ENCODE measurements at regions not wholly inside any gene's neighbourhood (a gene's known extent, or its start where the extent isn't known, plus 50 kb on each side); places are given as distances from the start of the nearest gene placed in this dataset.

DNA sequence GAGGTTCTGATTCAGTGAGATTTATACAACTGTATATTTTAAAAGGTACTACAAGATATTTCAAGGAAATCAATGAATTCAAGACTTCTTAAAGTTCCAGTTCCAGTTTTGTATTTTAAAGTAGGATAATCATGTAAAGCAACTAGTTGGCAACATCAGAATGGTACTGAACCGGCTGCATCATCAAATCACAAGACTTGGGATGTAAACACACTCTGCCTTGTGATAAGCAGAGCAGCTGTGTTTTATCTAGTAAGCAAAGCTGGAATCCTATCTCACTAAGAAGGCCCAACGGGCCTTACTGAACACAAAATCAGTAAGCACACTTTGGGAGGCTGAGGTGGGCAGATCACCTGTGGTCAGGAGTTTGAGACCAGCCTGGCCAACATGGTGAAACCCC, 327.2 kb upstream of the NREP start:
- no peaks in the 10 kb centered on the region for H4K20me1 ChIP-seq (ENCODE audit: insufficient read depth, low read length)
- Mint-ChIP-seq H3K9me3 (ENCODE audit: unreplicated experiment) (no peaks in the 10 kb centered on the region), H3K36me3 (ENCODE audit: low read depth, unreplicated experiment) (no peaks in the 10 kb centered on the region), H3K4me3 (ENCODE audit: unreplicated experiment) (no peak overlapping the region), H3K27ac (ENCODE audit: unreplicated experiment) (no peak overlapping the region), H3K4me1 (ENCODE audit: low read depth, unreplicated experiment) (no peaks in the 10 kb centered on the region), H3K27me3 (ENCODE audit: low read depth, unreplicated experiment) (no peaks in the 10 kb centered on the region)
- no peak overlapping the region for H3K4me2 ChIP-seq (ENCODE audit: low read length)
- H2AFZ ChIP-seq (ENCODE audit: low read depth, low read length), result no peak overlapping the region
- no peak for DNase-seq (ENCODE audit: low read depth)
- no peaks in the 10 kb centered on the region for H3K4me1 ChIP-seq (ENCODE audit: insufficient read depth, low read length)
- no peak for FAIRE-seq
- no peak overlapping the region for H3K27ac ChIP-seq (ENCODE audit: low read depth, low read length)
- H3K9me3 ChIP-seq (ENCODE audit: insufficient read depth, low read depth, low read length), result no peaks in the 10 kb centered on the region
- no peaks in the 10 kb centered on the region for H3K36me3 ChIP-seq (ENCODE audit: insufficient read depth, low read length)
- TF ChIP-seq, protein P1, sequence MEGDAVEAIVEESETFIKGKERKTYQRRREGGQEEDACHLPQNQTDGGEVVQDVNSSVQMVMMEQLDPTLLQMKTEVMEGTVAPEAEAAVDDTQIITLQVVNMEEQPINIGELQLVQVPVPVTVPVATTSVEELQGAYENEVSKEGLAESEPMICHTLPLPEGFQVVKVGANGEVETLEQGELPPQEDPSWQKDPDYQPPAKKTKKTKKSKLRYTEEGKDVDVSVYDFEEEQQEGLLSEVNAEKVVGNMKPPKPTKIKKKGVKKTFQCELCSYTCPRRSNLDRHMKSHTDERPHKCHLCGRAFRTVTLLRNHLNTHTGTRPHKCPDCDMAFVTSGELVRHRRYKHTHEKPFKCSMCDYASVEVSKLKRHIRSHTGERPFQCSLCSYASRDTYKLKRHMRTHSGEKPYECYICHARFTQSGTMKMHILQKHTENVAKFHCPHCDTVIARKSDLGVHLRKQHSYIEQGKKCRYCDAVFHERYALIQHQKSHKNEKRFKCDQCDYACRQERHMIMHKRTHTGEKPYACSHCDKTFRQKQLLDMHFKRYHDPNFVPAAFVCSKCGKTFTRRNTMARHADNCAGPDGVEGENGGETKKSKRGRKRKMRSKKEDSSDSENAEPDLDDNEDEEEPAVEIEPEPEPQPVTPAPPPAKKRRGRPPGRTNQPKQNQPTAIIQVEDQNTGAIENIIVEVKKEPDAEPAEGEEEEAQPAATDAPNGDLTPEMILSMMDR (IDR thresholded peaks at IDR 0.05; ENCODE audit: insufficient read depth, low read depth, low read length), result no peak
- no peak for TF ChIP-seq EZH2 (IDR thresholded peaks at IDR 0.05; ENCODE audit: insufficient read depth, low read length)
- no peaks in the 10 kb centered on the region for H3K79me2 ChIP-seq (ENCODE audit: insufficient read depth, low read length)
- no peak overlapping the region for H3K4me3 ChIP-seq (ENCODE audit: insufficient read depth, low read depth, low read length)
- no peaks in the 10 kb centered on the region for H3K27me3 ChIP-seq (ENCODE audit: insufficient read depth, low read length)
- H3K9ac ChIP-seq (ENCODE audit: low read length), result no peak overlapping the region

DNA sequence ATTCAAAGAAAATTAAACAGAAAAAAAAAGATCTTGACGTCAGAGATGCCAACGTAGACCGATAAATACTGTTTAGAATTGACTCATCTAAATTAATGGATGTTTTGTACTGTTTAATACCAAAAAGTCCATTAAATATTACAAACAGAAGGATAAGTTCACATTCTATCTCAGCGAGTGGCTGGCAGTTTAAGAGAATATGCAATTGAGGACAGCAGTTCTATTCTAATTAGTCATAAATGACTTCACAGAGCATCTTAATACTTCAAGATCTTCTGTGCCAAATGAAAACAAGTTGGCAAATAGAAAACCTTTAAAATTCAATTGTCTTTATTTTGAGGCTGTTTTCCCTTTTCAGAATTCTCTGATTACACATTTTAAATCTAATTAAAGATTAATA, 326.6 kb upstream of the NREP start:
- H3K27me3 Mint-ChIP-seq (ENCODE audit: low read depth, unreplicated experiment), result no peaks in the 10 kb centered on the region
- Histone ChIP-seq H3K27ac (ENCODE audit: low read depth, low read length) (no peak overlapping the region), H2AFZ (ENCODE audit: low read depth, low read length) (no peak overlapping the region), H3K27me3 (ENCODE audit: insufficient read depth, low read length) (no peaks in the 10 kb centered on the region), H3K4me3 (ENCODE audit: insufficient read depth, low read depth, low read length) (no peak overlapping the region), H3K36me3 (ENCODE audit: insufficient read depth, low read length) (no peaks in the 10 kb centered on the region), H3K4me1 (ENCODE audit: insufficient read depth, low read length) (no peaks in the 10 kb centered on the region), H3K4me2 (ENCODE audit: low read length) (no peak overlapping the region), H4K20me1 (ENCODE audit: insufficient read depth, low read length) (no peaks in the 10 kb centered on the region), H3K79me2 (ENCODE audit: insufficient read depth, low read length) (no peaks in the 10 kb centered on the region), H3K9ac (ENCODE audit: low read length) (no peak overlapping the region), H3K9me3 (ENCODE audit: insufficient read depth, low read depth, low read length) (no peaks in the 10 kb centered on the region)
- no peak overlapping the region for H3K4me3 Mint-ChIP-seq (ENCODE audit: unreplicated experiment)
- H3K27ac Mint-ChIP-seq (ENCODE audit: unreplicated experiment), result no peak overlapping the region
- H3K4me1 Mint-ChIP-seq (ENCODE audit: low read depth, unreplicated experiment), result no peaks in the 10 kb centered on the region
- DNase-seq (ENCODE audit: low read depth) (no peak), FAIRE-seq (no peak)
- TF ChIP-seq, protein P1 (IDR thresholded peaks at IDR 0.05; ENCODE audit: insufficient read depth, low read depth, low read length), result no peak
- TF ChIP-seq EZH2 (IDR thresholded peaks at IDR 0.05; ENCODE audit: insufficient read depth, low read length), result no peak
- H3K9me3 Mint-ChIP-seq (ENCODE audit: unreplicated experiment), result no peaks in the 10 kb centered on the region
- no peaks in the 10 kb centered on the region for H3K36me3 Mint-ChIP-seq (ENCODE audit: low read depth, unreplicated experiment)

DNA sequence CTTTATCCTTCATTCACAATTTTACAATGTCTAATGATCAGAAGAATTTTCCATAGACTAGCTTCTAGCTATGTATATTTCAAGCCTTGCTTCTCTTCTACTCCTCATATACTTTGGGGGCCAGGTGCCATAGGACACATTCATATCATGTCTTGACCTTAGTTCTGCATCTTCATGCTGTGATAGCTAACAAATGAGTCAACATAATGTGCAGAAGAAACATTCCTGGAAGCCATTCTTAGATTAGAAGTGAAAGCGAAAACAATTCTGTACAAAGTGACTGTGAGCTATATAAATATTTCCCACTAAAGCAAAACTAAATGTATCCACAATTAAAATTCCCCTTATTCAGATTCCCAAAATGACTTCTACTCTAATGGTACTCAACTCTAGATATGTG, 320.2 kb upstream of the NREP start:
- TF ChIP-seq, protein P1 (IDR thresholded peaks at IDR 0.05; ENCODE audit: insufficient read depth, low read depth, low read length), result no peak
- TF ChIP-seq EZH2 (IDR thresholded peaks at IDR 0.05; ENCODE audit: insufficient read depth, low read length), result no peak
- FAIRE-seq (no peak), DNase-seq (ENCODE audit: low read depth) (peak; percentile 10)
- Histone ChIP-seq H3K27me3 (ENCODE audit: insufficient read depth, low read length) (no peaks in the 10 kb centered on the region), H3K36me3 (ENCODE audit: insufficient read depth, low read length) (no peaks in the 10 kb centered on the region), H3K4me3 (ENCODE audit: insufficient read depth, low read depth, low read length) (no peak overlapping the region), H3K79me2 (ENCODE audit: insufficient read depth, low read length) (no peaks in the 10 kb centered on the region), H3K9ac (ENCODE audit: low read length) (no peak overlapping the region), H3K27ac (ENCODE audit: low read depth, low read length) (no peak overlapping the region), H4K20me1 (ENCODE audit: insufficient read depth, low read length) (no peaks in the 10 kb centered on the region), H3K9me3 (ENCODE audit: insufficient read depth, low read depth, low read length) (no peaks in the 10 kb centered on the region), H3K4me2 (ENCODE audit: low read length) (no peak overlapping the region), H3K4me1 (ENCODE audit: insufficient read depth, low read length) (no peaks in the 10 kb centered on the region), H2AFZ (ENCODE audit: low read depth, low read length) (no peak overlapping the region)
- no peaks in the 10 kb centered on the region for H3K36me3 Mint-ChIP-seq (ENCODE audit: low read depth, unreplicated experiment)
- H3K4me1 Mint-ChIP-seq (ENCODE audit: low read depth, unreplicated experiment), result peaks cover 2% of the 10 kb centered on the region
- H3K27me3 Mint-ChIP-seq (ENCODE audit: low read depth, unreplicated experiment), result no peaks in the 10 kb centered on the region
- H3K9me3 Mint-ChIP-seq (ENCODE audit: unreplicated experiment), result no peaks in the 10 kb centered on the region
- H3K27ac Mint-ChIP-seq (ENCODE audit: unreplicated experiment), result no peak overlapping the region
- H3K4me3 Mint-ChIP-seq (ENCODE audit: unreplicated experiment), result no peak overlapping the region

Data from astrocyte (in vitro differentiated cells and primary cell).